HCT116 (cell line): ENCODE measurements at regions not wholly inside any gene's neighbourhood (a gene's known extent, or its start where the extent isn't known, plus 50 kb on each side); places are given as distances from the start of the nearest gene placed in this dataset.
"Not testable (repeated sequence)": the region's sequence is repeated elsewhere in the genome, so short reads cannot be mapped to it uniquely, and the experiment has no call there.

Experiments used
- ATAC-seq: fragments of 200-7000 bp; cut with Tn5 transposase; 2 replicates; pipeline ENCODE4 v1.9.1; 2020; ENCODE audit warnings: mild to moderate bottlenecking, moderate library complexity
- BruUV-seq: library from RNA; stranded (reverse); fragments of 400-500 nt; replicated peaks from 2 replicates; lab custom pipeline; 2021; lab: Mats Ljungman, UMichigan
- CTCF ChIA-PET: fragments of 300-600 bp; sonication (Branson Sonifier 250); formaldehyde crosslinking; loops from one replicate; lab custom pipeline; 2021; ENCODE audit warnings: antibody characterized with exemption; lab: Charles Lee
- POLR2A ChIA-PET: fragments of 300-600, 350-600 bp; sonication (Branson Sonifier 250); formaldehyde crosslinking; loops from one replicate; lab custom pipeline; 2021; ENCODE audit warnings: antibody characterized with exemption; lab: Charles Lee
- RAD21 ChIA-PET, 2 experiments: fragments of 300-600 bp; sonication (Branson Sonifier 250); formaldehyde crosslinking; loops; one replicate each; lab custom pipeline; 2023; ENCODE audit warnings: low total read pairs in 2 of 2; ENCODE audit not compliant: uncharacterized antibody in 2 of 2, unreplicated experiment in 2 of 2, low non-redundant PET in 1 of 2; lab: Charles Lee
- DNase-seq: peaks from one replicate; pipeline ENCODE4 v3.0.0-alpha.2; 2010; ENCODE audit warnings: low read depth, low spot score
- H2AFZ ChIP-seq: fragments of 200-600 bp; shearing (Covaris generic), sonication (generic); 2 replicates; pipeline ENCODE4 v1.6.1; 2017; ENCODE audit warnings: low read depth, mixed run types, mixed read lengths, antibody characterized with exemption, low read length; ENCODE audit not compliant: poor library complexity, severe bottlenecking
- H3K27ac ChIP-seq: 2 replicates; pipeline ENCODE4 v1.5.1; 2012; ENCODE audit warnings: low read depth, low read length
- H3K27me3 ChIP-seq: fragments of 200-600 bp; sonication (generic); 2 replicates; pipeline ENCODE4 v1.6.1; 2016; ENCODE audit warnings: mixed run types, low read length, mixed read lengths; ENCODE audit not compliant: insufficient read depth
- H3K36me3 ChIP-seq, 2 experiments: fragments of 200-500 bp in 1 of 2; fragments of 200-600 bp in 1 of 2; sonication (Bioruptor generic) in 1 of 2; sonication (generic) in 1 of 2; 2 replicates each; pipeline versions ENCODE4 v1.5.1 to v1.6.1; 2014 to 2016; ENCODE audit warnings: low read length in 2 of 2, inconsistent platforms in 1 of 2, mixed read lengths in 1 of 2, mixed run types in 1 of 2; ENCODE audit not compliant: insufficient read depth in 2 of 2, control insufficient read depth in 1 of 2
- H3K4me1 ChIP-seq, 2 experiments: fragments of 200-600 bp in 1 of 2; sonication (generic) in 1 of 2; 2 replicates each; pipeline versions ENCODE4 v1.5.1 to v1.6.1; 2012 to 2017; ENCODE audit warnings: low read length in 2 of 2, inconsistent platforms in 1 of 2, mild to moderate bottlenecking in 1 of 2, mixed read lengths in 1 of 2, mixed run types in 1 of 2, moderate library complexity in 1 of 2; ENCODE audit not compliant: insufficient read depth in 2 of 2, control insufficient read depth in 1 of 2
- H3K4me2 ChIP-seq: fragments of 200-600 bp; sonication (generic); 2 replicates; pipeline ENCODE4 v1.6.1; 2017; ENCODE audit warnings: mixed run types, low read length, mixed read lengths
- H3K4me3 ChIP-seq, 2 experiments: fragments of 200-600 bp in 1 of 2; sonication (generic) in 1 of 2; replicated peaks in 1 of 2; 2 replicates each; pipeline ENCODE4 v1.5.1; 2011 to 2016; ENCODE audit warnings: low read length in 2 of 2, control low read depth in 1 of 2, low read depth in 1 of 2, mild to moderate bottlenecking in 1 of 2, mixed read lengths in 1 of 2, mixed run types in 1 of 2
- H3K79me2 ChIP-seq: fragments of 200-600 bp; sonication (generic); 2 replicates; pipeline ENCODE4 v1.6.1; 2017; ENCODE audit warnings: mild to moderate bottlenecking, mixed run types, low read length, moderate library complexity, mixed read lengths; ENCODE audit not compliant: insufficient read depth
- H3K9ac ChIP-seq: fragments of 200-600 bp; sonication (generic); 2 replicates; pipeline ENCODE4 v1.6.1; 2016; ENCODE audit warnings: low read length, mixed read lengths
- H3K9me2 ChIP-seq: fragments of 200-600 bp; sonication (generic), shearing (Covaris generic); 2 replicates; pipeline ENCODE4 v1.6.1; 2017; ENCODE audit warnings: mixed run types, mild to moderate bottlenecking, moderate library complexity; ENCODE audit not compliant: insufficient read depth
- H3K9me3 ChIP-seq, 2 experiments: fragments of 200-500 bp in 1 of 2; fragments of 200-600 bp in 1 of 2; sonication (Bioruptor generic) in 1 of 2; sonication (generic) in 1 of 2; 2 replicates each; pipeline ENCODE4 v1.6.1; 2014 to 2017; ENCODE audit warnings: low read length in 2 of 2, mixed read lengths in 2 of 2, inconsistent platforms in 1 of 2, low read depth in 1 of 2, mild to moderate bottlenecking in 1 of 2, mixed run types in 1 of 2, moderate library complexity in 1 of 2; ENCODE audit not compliant: control insufficient read depth in 1 of 2, insufficient read depth in 1 of 2
- H4K20me1 ChIP-seq: fragments of 200-600 bp; sonication (generic), shearing (Covaris generic); 2 replicates; pipeline ENCODE4 v1.6.1; 2017; ENCODE audit warnings: mixed run types, mild to moderate bottlenecking, moderate library complexity; ENCODE audit not compliant: insufficient read depth
- YY1 ChIP-seq: IDR thresholded peaks from 2 replicates; pipeline ENCODE4 v1.6.1; 2011; ENCODE audit warnings: low read length, low read depth, moderate library complexity, mild to moderate bottlenecking; ENCODE audit not compliant: insufficient replicate concordance; ENCODE audit errors: extremely low read depth
- intact Hi-C: fragments of 100-400 bp; cut with micrococcal nuclease; formaldehyde crosslinking; loops from 2 replicates; pipeline ENCODE4 v1.10.0; 2022

DNA sequence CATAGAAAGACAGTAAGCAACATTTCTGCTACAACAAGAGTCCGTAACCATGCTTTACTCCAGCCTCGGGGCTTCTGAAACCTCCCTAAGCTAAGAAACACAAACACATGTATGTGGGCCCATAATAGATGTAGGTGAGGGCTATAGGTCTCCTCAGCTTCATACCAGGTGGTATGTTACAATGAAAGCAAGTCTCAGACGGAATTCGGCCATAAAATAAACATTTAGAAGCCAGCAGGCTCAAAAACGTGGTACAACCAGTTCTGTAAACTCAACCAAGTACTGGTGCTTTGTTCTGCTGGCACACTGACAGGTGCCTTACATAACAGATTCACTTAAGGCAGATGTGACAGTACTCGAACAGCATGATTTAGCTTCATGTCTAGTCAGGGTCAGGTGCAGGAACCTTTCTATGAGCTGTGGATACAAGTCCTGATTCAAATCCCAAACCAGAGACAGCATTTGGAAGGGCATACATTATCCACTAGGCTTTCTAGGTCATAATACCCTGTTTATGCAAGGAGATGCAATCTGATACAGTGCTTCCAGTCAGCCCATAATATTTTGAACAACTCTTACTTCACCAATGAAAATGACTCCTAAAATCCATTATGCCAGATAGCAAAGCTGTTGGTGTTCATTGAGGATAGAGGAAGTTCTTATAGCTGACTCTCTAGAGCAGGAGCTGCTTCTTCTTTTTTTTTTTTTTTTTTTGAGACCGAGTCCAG, 113.8 kb upstream of the ENPP6 start:
- no peaks in the 10 kb centered on the region for H3K4me1 ChIP-seq
- ChIA-PET RAD21 (no interaction called here), CTCF (no interaction called here), POLR2A (no interaction called here)
- no peaks in the 10 kb centered on the region for H3K9me2 ChIP-seq
- H4K20me1 ChIP-seq = no peaks in the 10 kb centered on the region
- H3K4me2 ChIP-seq = no peak overlapping the region
- no TSS peak for BruUV-seq
- no peak overlapping the region for H2AFZ ChIP-seq
- no peak overlapping the region for H3K4me3 ChIP-seq
- H3K9ac ChIP-seq = no peak overlapping the region
- no peak for TF ChIP-seq YY1
- H3K9me3 ChIP-seq = no peaks in the 10 kb centered on the region
- intact Hi-C loops = no loop called here
- H3K36me3 ChIP-seq = no peaks in the 10 kb centered on the region
- DNase-seq = no peak
- no peak for ATAC-seq
- no peaks in the 10 kb centered on the region for H3K27me3 ChIP-seq
- H3K27ac ChIP-seq = no peak overlapping the region
- H3K79me2 ChIP-seq = no peaks in the 10 kb centered on the region

DNA sequence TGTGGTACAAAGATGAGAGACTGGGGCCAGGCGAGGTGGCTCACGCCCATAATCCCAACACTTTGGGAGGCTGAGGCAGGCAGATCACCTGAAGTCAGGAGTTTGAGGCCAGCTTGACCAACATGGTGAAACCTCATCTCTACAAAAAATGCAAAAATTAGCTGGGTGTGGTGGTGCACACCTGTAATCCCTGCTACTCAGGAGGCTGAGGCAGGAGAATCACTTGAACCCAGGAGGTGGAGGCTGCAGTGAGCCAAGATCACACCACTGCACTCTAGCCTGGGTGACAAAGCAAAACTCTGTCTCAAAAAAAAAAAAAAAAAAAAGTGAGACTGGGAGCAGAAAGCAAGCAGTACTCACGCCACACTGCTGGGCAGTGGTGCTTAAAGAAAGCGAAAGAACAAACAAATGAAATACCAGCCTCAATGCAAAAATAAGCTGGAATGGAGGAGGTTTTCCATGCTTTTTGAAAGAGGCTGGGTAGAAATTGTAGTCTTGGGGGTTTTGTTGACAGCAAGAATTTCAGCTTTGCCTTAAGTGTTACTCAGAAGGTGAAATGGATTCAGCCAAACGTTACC, 112.9 kb upstream of the ENPP6 start:
- BruUV-seq, H3K27me3 ChIP-seq, CTCF ChIA-PET, ATAC-seq, RAD21 ChIA-PET, H2AFZ ChIP-seq, H3K4me1 ChIP-seq, DNase-seq, H4K20me1 ChIP-seq, H3K79me2 ChIP-seq, POLR2A ChIA-PET, H3K36me3 ChIP-seq, H3K9me3 ChIP-seq, H3K9ac ChIP-seq, intact Hi-C loops, H3K9me2 ChIP-seq, H3K4me2 ChIP-seq, H3K27ac ChIP-seq, H3K4me3 ChIP-seq: not testable (repeated sequence)
